Loucy (cell line): ENCODE measurements at regions not wholly inside any gene's neighbourhood (a gene's known extent, or its start where the extent isn't known, plus 50 kb on each side); places are given as distances from the start of the nearest gene placed in this dataset.
"Not testable (repeated sequence)": the region's sequence is repeated elsewhere in the genome, so short reads cannot be mapped to it uniquely, and the experiment has no call there.

Source experiments
- EZH2phosphoT487 ChIP-seq: fragments of 200-600 bp; IDR thresholded peaks from 2 replicates; pipeline ENCODE4 v1.6.1; 2018; ENCODE audit warnings: antibody characterized with exemption, mild to moderate bottlenecking, moderate library complexity, borderline replicate concordance
- TF ChIP-seq, protein P1 (sequence below): fragments of 200-600 bp; sonication (generic); conservative IDR thresholded peaks from 2 replicates; pipeline ENCODE4 v1.5.1; 2014; ENCODE audit warnings: mild to moderate bottlenecking, antibody characterized with exemption, low read length

GRCh38 chr11:45015983-45016382, 65.3 kb upstream of the TP53I11 start:
- TF ChIP-seq, protein P1, sequence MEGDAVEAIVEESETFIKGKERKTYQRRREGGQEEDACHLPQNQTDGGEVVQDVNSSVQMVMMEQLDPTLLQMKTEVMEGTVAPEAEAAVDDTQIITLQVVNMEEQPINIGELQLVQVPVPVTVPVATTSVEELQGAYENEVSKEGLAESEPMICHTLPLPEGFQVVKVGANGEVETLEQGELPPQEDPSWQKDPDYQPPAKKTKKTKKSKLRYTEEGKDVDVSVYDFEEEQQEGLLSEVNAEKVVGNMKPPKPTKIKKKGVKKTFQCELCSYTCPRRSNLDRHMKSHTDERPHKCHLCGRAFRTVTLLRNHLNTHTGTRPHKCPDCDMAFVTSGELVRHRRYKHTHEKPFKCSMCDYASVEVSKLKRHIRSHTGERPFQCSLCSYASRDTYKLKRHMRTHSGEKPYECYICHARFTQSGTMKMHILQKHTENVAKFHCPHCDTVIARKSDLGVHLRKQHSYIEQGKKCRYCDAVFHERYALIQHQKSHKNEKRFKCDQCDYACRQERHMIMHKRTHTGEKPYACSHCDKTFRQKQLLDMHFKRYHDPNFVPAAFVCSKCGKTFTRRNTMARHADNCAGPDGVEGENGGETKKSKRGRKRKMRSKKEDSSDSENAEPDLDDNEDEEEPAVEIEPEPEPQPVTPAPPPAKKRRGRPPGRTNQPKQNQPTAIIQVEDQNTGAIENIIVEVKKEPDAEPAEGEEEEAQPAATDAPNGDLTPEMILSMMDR, result not testable (repeated sequence)
- TF ChIP-seq EZH2phosphoT487, result not testable (repeated sequence)
